Neural cell (in vitro differentiated cells): ENCODE measurements at regions not wholly inside any gene's neighbourhood (a gene's known extent, or its start where the extent isn't known, plus 50 kb on each side); places are given as distances from the start of the nearest gene placed in this dataset.
"Not testable (repeated sequence)": the region's sequence is repeated elsewhere in the genome, so short reads cannot be mapped to it uniquely, and the experiment has no call there.

Experiments
- H2AFZ ChIP-seq: fragments of 200-600, 300-800 bp; sonication (generic), shearing (Covaris generic); 2 replicates; pipeline ENCODE4 v1.6.0; 2014; ENCODE audit warnings: low read depth, mild to moderate bottlenecking, antibody characterized with exemption, low read length, moderate library complexity
- H3F3A ChIP-seq: fragments of 200-600 bp; shearing (Covaris generic); 2 replicates; pipeline ENCODE4 v1.6.1; 2016; ENCODE audit warnings: mild to moderate bottlenecking, moderate library complexity, mixed read lengths, antibody characterized with exemption, low read length; ENCODE audit not compliant: insufficient read depth, poor library complexity, severe bottlenecking
- H3K27ac ChIP-seq: fragments of 200-600, 300-800 bp; sonication (generic), shearing (Covaris generic); 2 replicates; pipeline ENCODE4 v1.5.1; 2014; ENCODE audit warnings: mild to moderate bottlenecking, low read length, moderate library complexity
- H3K27me3 ChIP-seq: fragments of 300-800, 200-600 bp; sonication (generic), shearing (Covaris generic); 2 replicates; pipeline ENCODE4 v1.6.0; 2014; ENCODE audit warnings: mild to moderate bottlenecking, low read depth, low read length, moderate library complexity; ENCODE audit not compliant: insufficient read depth
- H3K36me3 ChIP-seq: fragments of 300-800, 200-600 bp; sonication (generic), shearing (Covaris generic); 2 replicates; pipeline ENCODE4 v1.5.1; 2014; ENCODE audit warnings: mild to moderate bottlenecking, antibody characterized with exemption, low read length, moderate library complexity; ENCODE audit not compliant: insufficient read depth
- H3K4me2 ChIP-seq: fragments of 300-800, 200-600 bp; sonication (generic), shearing (Covaris generic); 2 replicates; pipeline ENCODE4 v1.6.0; 2014; ENCODE audit warnings: mild to moderate bottlenecking, low read length
- H3K4me3 ChIP-seq: fragments of 300-800, 200-600 bp; sonication (generic), shearing (Covaris generic); 2 replicates; pipeline ENCODE4 v1.5.1; 2014; ENCODE audit warnings: mild to moderate bottlenecking, low read length, moderate library complexity
- H3K79me2 ChIP-seq: fragments of 200-600 bp; shearing (Covaris generic); replicated peaks from 2 replicates; pipeline ENCODE4 v1.6.0; 2014; ENCODE audit warnings: mild to moderate bottlenecking, low read length, moderate library complexity; ENCODE audit not compliant: insufficient read depth
- H3K9ac ChIP-seq: fragments of 300-800, 200-600 bp; sonication (generic), shearing (Covaris generic); 2 replicates; pipeline ENCODE4 v1.6.1; 2016; ENCODE audit warnings: mild to moderate bottlenecking, low read length, mixed read lengths
- H3K9me2 ChIP-seq: fragments of 200-600 bp; shearing (Covaris generic); 2 replicates; pipeline ENCODE4 v1.6.1; 2016; ENCODE audit warnings: mild to moderate bottlenecking, low read length, mixed read lengths; ENCODE audit not compliant: insufficient read depth
- H3K9me3 ChIP-seq: fragments of 200-600, 300-800 bp; sonication (generic), shearing (Covaris generic); 2 replicates; pipeline ENCODE4 v1.6.1; 2016; ENCODE audit warnings: mild to moderate bottlenecking, mixed run types, low read length, moderate library complexity, mixed read lengths
- H4K20me1 ChIP-seq: fragments of 200-600 bp; shearing (Covaris generic); 2 replicates; pipeline ENCODE4 v1.6.1; 2016; ENCODE audit warnings: mild to moderate bottlenecking, mixed run types; ENCODE audit not compliant: insufficient read depth
- EP300 ChIP-seq: fragments of 450-650 bp; conservative IDR thresholded peaks from 2 replicates; pipeline ENCODE4 v1.6.1; 2014; ENCODE audit warnings: antibody characterized with exemption, mild to moderate bottlenecking, moderate library complexity; ENCODE audit not compliant: poor library complexity, severe bottlenecking
- POLR2AphosphoS5 ChIP-seq: IDR thresholded peaks from 2 replicates; pipeline ENCODE4 v1.6.1; 2012
- RAD21 ChIP-seq: fragments of 450-650 bp; conservative IDR thresholded peaks from 2 replicates; pipeline ENCODE4 v1.6.1; 2014; ENCODE audit warnings: antibody characterized with exemption, mild to moderate bottlenecking, moderate library complexity
- SMC3 ChIP-seq: fragments of 450-650 bp; conservative IDR thresholded peaks from 2 replicates; pipeline ENCODE4 v1.6.1; 2014; ENCODE audit warnings: antibody characterized with exemption, mild to moderate bottlenecking, moderate library complexity; ENCODE audit not compliant: poor library complexity
- TAF1 ChIP-seq: IDR thresholded peaks from 2 replicates; pipeline ENCODE4 v1.6.1; 2012; ENCODE audit warnings: low read depth
- TF ChIP-seq, protein P1 (sequence below): fragments of 450-650 bp; IDR thresholded peaks from 2 replicates; pipeline ENCODE4 v1.5.1; 2014; ENCODE audit warnings: antibody characterized with exemption, mild to moderate bottlenecking, moderate library complexity; ENCODE audit not compliant: poor library complexity, severe bottlenecking

- Histone ChIP-seq H3K9me2 (no peaks in the 10 kb centered on the region), H3K4me2 (no peak overlapping the region), H3K27me3 (no peaks in the 10 kb centered on the region), H4K20me1 (no peaks in the 10 kb centered on the region), H3K79me2 (no peaks in the 10 kb centered on the region), H3K9ac (no peak overlapping the region), H3K4me3 (no peak overlapping the region), H3K27ac (no peak overlapping the region), H3K9me3 (no peaks in the 10 kb centered on the region), H3K36me3 (no peaks in the 10 kb centered on the region), H2AFZ (no peak overlapping the region), H3F3A (no peaks in the 10 kb centered on the region)
- TF ChIP-seq RAD21 (no peak), POLR2AphosphoS5 (no peak), TAF1 (no peak), EP300 (no peak), SMC3 (no peak)
- TF ChIP-seq, protein P1, sequence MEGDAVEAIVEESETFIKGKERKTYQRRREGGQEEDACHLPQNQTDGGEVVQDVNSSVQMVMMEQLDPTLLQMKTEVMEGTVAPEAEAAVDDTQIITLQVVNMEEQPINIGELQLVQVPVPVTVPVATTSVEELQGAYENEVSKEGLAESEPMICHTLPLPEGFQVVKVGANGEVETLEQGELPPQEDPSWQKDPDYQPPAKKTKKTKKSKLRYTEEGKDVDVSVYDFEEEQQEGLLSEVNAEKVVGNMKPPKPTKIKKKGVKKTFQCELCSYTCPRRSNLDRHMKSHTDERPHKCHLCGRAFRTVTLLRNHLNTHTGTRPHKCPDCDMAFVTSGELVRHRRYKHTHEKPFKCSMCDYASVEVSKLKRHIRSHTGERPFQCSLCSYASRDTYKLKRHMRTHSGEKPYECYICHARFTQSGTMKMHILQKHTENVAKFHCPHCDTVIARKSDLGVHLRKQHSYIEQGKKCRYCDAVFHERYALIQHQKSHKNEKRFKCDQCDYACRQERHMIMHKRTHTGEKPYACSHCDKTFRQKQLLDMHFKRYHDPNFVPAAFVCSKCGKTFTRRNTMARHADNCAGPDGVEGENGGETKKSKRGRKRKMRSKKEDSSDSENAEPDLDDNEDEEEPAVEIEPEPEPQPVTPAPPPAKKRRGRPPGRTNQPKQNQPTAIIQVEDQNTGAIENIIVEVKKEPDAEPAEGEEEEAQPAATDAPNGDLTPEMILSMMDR = no peak
Observed at GRCh38 chr6:115190534-115190933, 847.7 kb upstream of the HS3ST5 start.

- not testable (repeated sequence) for H3K27me3 ChIP-seq, H3K36me3 ChIP-seq, H3K4me2 ChIP-seq, H3K79me2 ChIP-seq, H2AFZ ChIP-seq, H3K9me2 ChIP-seq, H4K20me1 ChIP-seq, H3K27ac ChIP-seq, H3F3A ChIP-seq, H3K9me3 ChIP-seq, H3K9ac ChIP-seq, H3K4me3 ChIP-seq
Observed at GRCh38 chr6:115175456-115175855, 832.6 kb upstream of the HS3ST5 start.

- H3K27ac ChIP-seq, H3K4me2 ChIP-seq, H3K9me3 ChIP-seq, H2AFZ ChIP-seq, H3K79me2 ChIP-seq, H4K20me1 ChIP-seq, H3K4me3 ChIP-seq, H3K9me2 ChIP-seq, H3K36me3 ChIP-seq, H3K27me3 ChIP-seq, H3K9ac ChIP-seq, H3F3A ChIP-seq: not testable (repeated sequence)
Observed at GRCh38 chr6:115165912-115166311, 823.1 kb upstream of the HS3ST5 start.

DNA sequence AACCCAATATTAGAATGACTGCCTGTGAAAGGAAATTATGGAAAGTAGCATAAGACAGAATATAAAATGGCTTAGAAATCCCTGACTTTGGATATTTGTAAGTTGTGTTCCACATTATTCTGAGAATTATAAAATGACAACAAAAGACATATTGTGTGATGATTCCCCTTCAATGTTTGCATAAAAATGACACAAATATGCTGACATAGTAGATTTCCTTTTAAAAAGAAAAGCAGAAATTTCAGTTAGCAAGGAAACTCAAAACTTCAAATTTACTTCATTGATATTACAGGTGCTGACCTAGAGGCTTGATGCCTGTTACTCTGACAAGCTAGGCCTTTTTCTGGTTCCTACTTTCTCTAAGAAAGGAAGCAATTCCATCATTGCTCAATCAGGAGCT lies 816.9 kb upstream of the HS3ST5 start:
- Histone ChIP-seq H3K36me3 (no peaks in the 10 kb centered on the region), H3K27me3 (no peaks in the 10 kb centered on the region), H3K27ac (no peak overlapping the region), H4K20me1 (no peaks in the 10 kb centered on the region), H3K9ac (no peak overlapping the region), H3K9me3 (no peaks in the 10 kb centered on the region), H3K4me2 (no peak overlapping the region), H2AFZ (no peak overlapping the region), H3K4me3 (no peak overlapping the region), H3K79me2 (no peaks in the 10 kb centered on the region), H3F3A (no peaks in the 10 kb centered on the region), H3K9me2 (no peaks in the 10 kb centered on the region)
- TF ChIP-seq POLR2AphosphoS5 = no peak
- TF ChIP-seq, protein P1 = no peak
